ENCODE measurements at regions not wholly inside any gene's neighbourhood (a gene's known extent, or its start where the extent isn't known, plus 50 kb on each side); places are given as distances from the start of the nearest gene placed in this dataset.

GRCh38 chr6:27736686-27737085, 175.5 kb downstream of the OR2B2 start:
- no peak for FAIRE-seq
- intact Hi-C loops (cut with micrococcal nuclease): no loop called here
- no peak overlapping the region for H2AFZ ChIP-seq (ENCODE audit: low read depth, low read length)

More at GRCh38 chr6:27736686-27737085, 175.5 kb downstream of the OR2B2 start:
- ChIA-PET CTCF (interaction anchor here (1.3 kb wide), 1 partner anchor 16 kb away, joined by 5 read pairs; no protein-coding TSS in a partner anchor), POLR2A (no interaction called here)
- H3K9me1 ChIP-seq (replicated peaks; ENCODE audit: control insufficient read depth, extremely low read depth, insufficient read depth, low read length): no peaks in the 10 kb centered on the region
- TF ChIP-seq FOS (IDR thresholded peaks at IDR 0.05; ENCODE audit: borderline replicate concordance, insufficient read depth, low read length): no peak
- no peak for TF ChIP-seq JUN (IDR thresholded peaks at IDR 0.05; ENCODE audit: borderline replicate concordance, insufficient read depth, insufficient read length, low read depth)
- no peak for TF ChIP-seq MAX (IDR thresholded peaks at IDR 0.05; ENCODE audit: insufficient read depth, insufficient read length)
- no peak for TF ChIP-seq POLR2AphosphoS5 (IDR thresholded peaks at IDR 0.05; ENCODE audit: insufficient read depth, low read depth, low read length)
- TF ChIP-seq GATA2 (IDR thresholded peaks at IDR 0.05; ENCODE audit: insufficient read depth, insufficient read length, low read depth, low read length): no peak
- TF ChIP-seq MYC (IDR thresholded peaks at IDR 0.05; ENCODE audit: low read depth, low read length): no peak
- no peak for TF ChIP-seq EZH2 (IDR thresholded peaks at IDR 0.05; ENCODE audit: borderline replicate concordance, low read depth, low read length, severe bottlenecking)
- TF ChIP-seq CTCF (IDR thresholded peaks at IDR 0.05; ENCODE audit: extremely low read depth in 1 of 2, insufficient read depth in 1 of 2, low read depth in 1 of 2, low read length in 2 of 2): no peak
- no peak for TF ChIP-seq POLR2A (IDR thresholded peaks at IDR 0.05; ENCODE audit: low read depth, low read length)
- no peak overlapping the region for H3K27ac ChIP-seq (ENCODE audit: insufficient read depth, low read depth, low read length)
- dilution Hi-C loops (cut with MboI; ENCODE audit: extremely low pct_ligation_motif_present, low sequenced_read_pairs): no loop called here
- no TSS peak for BruUV-seq (replicated peaks)
- H3K27me3 ChIP-seq (ENCODE audit: control insufficient read depth in 2 of 2, insufficient read depth in 2 of 2, low read length in 2 of 2): no peaks in the 10 kb centered on the region
- DNase-seq (ENCODE audit: low read depth, low spot score): no peak
- H3K4me2 ChIP-seq (ENCODE audit: insufficient read depth, low read length): no peak overlapping the region
- no peak overlapping the region for H3K9ac ChIP-seq (replicated peaks; ENCODE audit: extremely low read depth, insufficient read depth, low read length)
- H3K9me3 ChIP-seq (replicated peaks; ENCODE audit: control insufficient read depth, insufficient read depth, low read length): no peaks in the 10 kb centered on the region
- H3K4me1 ChIP-seq (ENCODE audit: control insufficient read depth, extremely low read depth, insufficient read depth, low read length): no peaks in the 10 kb centered on the region
- no peaks in the 10 kb centered on the region for H3K79me2 ChIP-seq (ENCODE audit: control insufficient read depth, insufficient read depth, low read length)
- H4K20me1 ChIP-seq (replicated peaks; ENCODE audit: control insufficient read depth, extremely low read depth, insufficient read depth, low read length): no peaks in the 10 kb centered on the region
- H3K36me3 ChIP-seq (ENCODE audit: control insufficient read depth in 2 of 2, extremely low read depth in 1 of 2, insufficient read depth in 2 of 2, low read length in 2 of 2): no peaks in the 10 kb centered on the region
- H3K4me3 ChIP-seq (replicated peaks in 1 of 3; ENCODE audit: insufficient read depth in 1 of 3, low read depth in 1 of 3, low read length in 3 of 3): no peak overlapping the region

All from endothelial cell of umbilical vein (primary cell).